ENCODE measurements at regions not wholly inside any gene's neighbourhood (a gene's known extent, or its start where the extent isn't known, plus 50 kb on each side); places are given as distances from the start of the nearest gene placed in this dataset.

- DNase-seq (ENCODE audit: insufficient read length, low spot score) (no peak), FAIRE-seq (no peak)
Measured at GRCh38 chr6:98241630-98242029, 592.7 kb upstream of the POU3F2 start.

- no peak for FAIRE-seq
- no peak for DNase-seq (ENCODE audit: insufficient read length, low spot score)
Measured at GRCh38 chr6:98254624-98255023, 579.8 kb upstream of the POU3F2 start.

- FAIRE-seq (no peak), DNase-seq (ENCODE audit: insufficient read length, low spot score) (no peak)
Measured at GRCh38 chr6:98260382-98260781, 574.0 kb upstream of the POU3F2 start.

GRCh38 chr6:98272060-98272459, 562.3 kb upstream of the POU3F2 start:
- no peak for DNase-seq (ENCODE audit: insufficient read length, low spot score)
- no peak for FAIRE-seq

- no peak for FAIRE-seq
- DNase-seq (ENCODE audit: insufficient read length, low spot score) = no peak
Measured at GRCh38 chr6:98274691-98275090, 559.7 kb upstream of the POU3F2 start.

- FAIRE-seq = no peak
- no peak for DNase-seq (ENCODE audit: insufficient read length, low spot score)
Measured at GRCh38 chr6:98280492-98280891, 553.9 kb upstream of the POU3F2 start.

- DNase-seq (ENCODE audit: insufficient read length, low spot score) (no peak), FAIRE-seq (no peak)
Measured at GRCh38 chr6:98286620-98287019, 547.8 kb upstream of the POU3F2 start.

- DNase-seq (ENCODE audit: insufficient read length, low spot score) = no peak
- no peak for FAIRE-seq
Measured at GRCh38 chr6:98287876-98288275, 546.5 kb upstream of the POU3F2 start.

GRCh38 chr6:98292810-98293209, 541.6 kb upstream of the POU3F2 start:
- no peak for FAIRE-seq
- no peak for DNase-seq (ENCODE audit: insufficient read length, low spot score)

- no peak for DNase-seq (ENCODE audit: insufficient read length, low spot score)
- no peak for FAIRE-seq
Measured at GRCh38 chr6:98295515-98296175, 538.7 kb upstream of the POU3F2 start.

GRCh38 chr6:98308564-98308963, 525.8 kb upstream of the POU3F2 start:
- FAIRE-seq = no peak

GRCh38 chr6:98310443-98310842, 523.9 kb upstream of the POU3F2 start:
- FAIRE-seq = no peak
- no peak for DNase-seq (ENCODE audit: insufficient read length, low spot score)

More at GRCh38 chr6:98308564-98308963, 525.8 kb upstream of the POU3F2 start:
- no peak for DNase-seq (ENCODE audit: insufficient read length, low spot score)

GRCh38 chr6:98323605-98324004, 510.8 kb upstream of the POU3F2 start:
- DNase-seq (ENCODE audit: insufficient read length, low spot score) = no peak
- FAIRE-seq = no peak

GRCh38 chr6:98324446-98324845, 509.9 kb upstream of the POU3F2 start:
- FAIRE-seq (no peak), DNase-seq (ENCODE audit: insufficient read length, low spot score) (no peak)

- DNase-seq (ENCODE audit: insufficient read length, low spot score) (no peak), FAIRE-seq (no peak)
Measured at GRCh38 chr6:98325366-98325765, 509.0 kb upstream of the POU3F2 start.

- FAIRE-seq = no peak
- DNase-seq (ENCODE audit: insufficient read length, low spot score) = no peak
Measured at GRCh38 chr6:98333273-98333672, 501.1 kb upstream of the POU3F2 start.

- FAIRE-seq = no peak
- DNase-seq (ENCODE audit: insufficient read length, low spot score) = no peak
Measured at GRCh38 chr6:98335594-98335993, 498.8 kb upstream of the POU3F2 start.

- DNase-seq (ENCODE audit: insufficient read length, low spot score) (no peak), FAIRE-seq (no peak)
Measured at GRCh38 chr6:98339506-98339905, 494.9 kb upstream of the POU3F2 start.

- FAIRE-seq (no peak), DNase-seq (ENCODE audit: insufficient read length, low spot score) (no peak)
Measured at GRCh38 chr6:98343004-98343403, 491.4 kb upstream of the POU3F2 start.

- DNase-seq (ENCODE audit: insufficient read length, low spot score) (no peak), FAIRE-seq (no peak)
Measured at GRCh38 chr6:98343797-98344196, 490.6 kb upstream of the POU3F2 start.

- DNase-seq (ENCODE audit: insufficient read length, low spot score) (no peak), FAIRE-seq (no peak)
Measured at GRCh38 chr6:98352348-98352747, 482.0 kb upstream of the POU3F2 start.

- FAIRE-seq (no peak), DNase-seq (ENCODE audit: insufficient read length, low spot score) (no peak)
Measured at GRCh38 chr6:98358173-98358572, 476.2 kb upstream of the POU3F2 start.

GRCh38 chr6:98366371-98366770, 468.0 kb upstream of the POU3F2 start:
- no peak for FAIRE-seq

More at GRCh38 chr6:98366371-98366770, 468.0 kb upstream of the POU3F2 start:
- DNase-seq (ENCODE audit: insufficient read length, low spot score) = no peak
